K562 (cell line): ENCODE measurements at regions not wholly inside any gene's neighbourhood (a gene's known extent, or its start where the extent isn't known, plus 50 kb on each side); places are given as distances from the start of the nearest gene placed in this dataset.

Experiments
- ATAC-seq: fragments of 200-7000 bp; cut with Tn5 transposase; 3 replicates; pipeline ENCODE4 v1.9.1; 2020; ENCODE audit warnings: moderate library complexity
- BruUV-seq: library from RNA; stranded (reverse); fragments of 400-500 nt; replicated peaks from 2 replicates; lab custom pipeline; 2021; lab: Mats Ljungman, UMichigan
- CTCF ChIA-PET: fragments of 300-600 bp; formaldehyde crosslinking; extraction: SDS; loops from one replicate; lab custom pipeline; 2021; ENCODE audit warnings: low intra/inter-chr PET ratio; lab: Yijun Ruan, JAX
- POLR2A ChIA-PET: fragments of 300-600, 350-650 bp; sonication (Branson Sonifier 250); formaldehyde crosslinking; extraction: SDS; loops from one replicate; lab custom pipeline; 2021; ENCODE audit warnings: antibody characterized with exemption, inconsistent platforms; lab: Yijun Ruan, JAX
- DNase-seq, 4 experiments: peaks; one replicate each; pipeline versions ENCODE4 v3.0.0 to v3.0.0-alpha.2; 2011 to 2018; ENCODE audit warnings: low spot score in 3 of 4, mixed read lengths in 3 of 4; ENCODE audit errors: extremely low read depth in 1 of 4
- FAIRE-seq: peaks from 2 replicates; lab custom pipeline; 2011; peaks lifted over from hg19 to GRCh38; lab: Jason Lieb, UNC
- H2AFZ ChIP-seq: 2 replicates; pipeline ENCODE4 v1.6.0; 2011; ENCODE audit warnings: low read depth, low read length, control low read depth, inconsistent platforms
- H3K27ac ChIP-seq: fragments of 200-600 bp; 3 replicates; pipeline ENCODE4 v1.8.0; 2011; ENCODE audit warnings: low read depth, mild to moderate bottlenecking, control low read depth, inconsistent platforms, low read length, moderate library complexity, mixed read lengths; ENCODE audit errors: extremely low read depth
- H3K27me3 ChIP-seq, 2 experiments: fragments of 300-600 bp in 1 of 2; 2 replicates in 1 of 2; 3 replicates in 1 of 2; pipeline versions ENCODE4 v1.6.0 to v1.8.0; 2011; ENCODE audit warnings: inconsistent platforms in 2 of 2, low read length in 2 of 2, mild to moderate bottlenecking in 1 of 2, mixed read lengths in 1 of 2, moderate library complexity in 1 of 2; ENCODE audit not compliant: control insufficient read depth in 2 of 2, insufficient read depth in 2 of 2
- H3K36me3 ChIP-seq: fragments of 300-600 bp; 3 replicates; pipeline ENCODE4 v1.8.0; 2011; ENCODE audit warnings: mild to moderate bottlenecking, low read length, inconsistent platforms; ENCODE audit not compliant: control insufficient read depth, insufficient read depth
- H3K4me1 ChIP-seq, 2 experiments: fragments of 200-600 bp in 1 of 2; replicated peaks in 1 of 2; 2 replicates in 1 of 2; 3 replicates in 1 of 2; pipeline versions ENCODE4 v1.5.1 to v1.8.0; 2011; ENCODE audit warnings: inconsistent platforms in 2 of 2, low read length in 2 of 2, mild to moderate bottlenecking in 1 of 2, mixed read lengths in 1 of 2, moderate library complexity in 1 of 2; ENCODE audit not compliant: control insufficient read depth in 2 of 2, insufficient read depth in 2 of 2
- H3K4me2 ChIP-seq: 2 replicates; pipeline ENCODE4 v1.6.1; 2011; ENCODE audit warnings: low read length, control low read depth, inconsistent platforms, mixed read lengths; ENCODE audit not compliant: insufficient read depth
- H3K4me3 ChIP-seq: fragments of 200-600 bp; sonication (generic), shearing (Covaris generic); 2 replicates; pipeline ENCODE4 v1.5.1; 2016; ENCODE audit warnings: control low read depth, inconsistent platforms
- H3K79me2 ChIP-seq: fragments of 200-600 bp; 3 replicates; pipeline ENCODE4 v1.8.0; 2011; ENCODE audit warnings: low read length, inconsistent platforms; ENCODE audit not compliant: control insufficient read depth, insufficient read depth
- H3K9ac ChIP-seq, 2 experiments: 2 replicates each; pipeline versions ENCODE4 v1.6.0 to v1.6.1; 2011; ENCODE audit warnings: low read depth in 2 of 2, low read length in 2 of 2, control low read depth in 1 of 2, inconsistent platforms in 1 of 2, mild to moderate bottlenecking in 1 of 2, mixed read lengths in 1 of 2; ENCODE audit not compliant: insufficient read depth in 1 of 2
- H3K9me1 ChIP-seq: one replicate; pipeline ENCODE4 v1.6.0; 2011; ENCODE audit warnings: inconsistent platforms, mild to moderate bottlenecking, low read length, moderate library complexity; ENCODE audit not compliant: control insufficient read depth, insufficient read depth
- H3K9me3 ChIP-seq: replicated peaks from 2 replicates; pipeline ENCODE4 v1.5.1; 2011; ENCODE audit warnings: low read depth, low read length, inconsistent platforms; ENCODE audit not compliant: control insufficient read depth, insufficient read depth
- H4K20me1 ChIP-seq: replicated peaks from 2 replicates; pipeline ENCODE4 v1.6.1; 2011; ENCODE audit warnings: low read length, inconsistent platforms, mixed read lengths; ENCODE audit not compliant: control insufficient read depth, insufficient read depth
- EP400 ChIP-seq: fragments of 450-650 bp; IDR thresholded peaks from 2 replicates; pipeline ENCODE4 v1.6.1; 2017; ENCODE audit warnings: antibody characterized with exemption, mild to moderate bottlenecking, moderate library complexity
- FOXK1 ChIP-seq: sonication (generic); formaldehyde crosslinking; IDR thresholded peaks from 2 replicates; pipeline ENCODE4 v1.8.0; 2022; ENCODE audit warnings: missing genetic modification reagents, mild to moderate bottlenecking, borderline replicate concordance
- HMGN3 ChIP-seq: IDR thresholded peaks from 2 replicates; pipeline ENCODE4 v1.6.1; 2011; ENCODE audit warnings: borderline replicate concordance, low read depth, mild to moderate bottlenecking, mixed read lengths, low read length; ENCODE audit not compliant: insufficient read length; ENCODE audit errors: extremely low read depth
- HNRNPUL1 ChIP-seq: fragments of 200-400 bp; formaldehyde crosslinking; IDR thresholded peaks from 2 replicates; pipeline ENCODE4 v1.6.1; 2017; ENCODE audit warnings: low read length
- MAFF ChIP-seq: IDR thresholded peaks from 2 replicates; pipeline ENCODE4 v1.6.1; 2012; ENCODE audit warnings: low read length, improper control_type of control experiment
- OTX1 ChIP-seq: fragments of 450-650 bp; formaldehyde crosslinking; IDR thresholded peaks from 2 replicates; pipeline ENCODE4 v1.4.0; 2022; ENCODE audit warnings: mild to moderate bottlenecking
- RB1 ChIP-seq: fragments of 450-650 bp; IDR thresholded peaks from 2 replicates; pipeline ENCODE4 v1.6.1; 2017; ENCODE audit warnings: low read depth, mild to moderate bottlenecking
- SAP30 ChIP-seq: fragments of 200-600 bp; sonication (generic); IDR thresholded peaks from 2 replicates; pipeline ENCODE4 v1.6.1; 2012; ENCODE audit warnings: borderline replicate concordance, low read depth, mild to moderate bottlenecking, moderate library complexity, low read length, control low read depth, inconsistent platforms; ENCODE audit not compliant: insufficient read depth, poor library complexity, severe bottlenecking
- SMARCA5 ChIP-seq: fragments of 450-650 bp; IDR thresholded peaks from 2 replicates; pipeline ENCODE4 v1.6.1; 2016
- TCF7 ChIP-seq: sonication (generic); IDR thresholded peaks from 2 replicates; pipeline ENCODE4 v1.6.1; 2016; ENCODE audit warnings: antibody characterized with exemption, borderline replicate concordance
- ZNF57 ChIP-seq: fragments of 450-650 bp; formaldehyde crosslinking; IDR thresholded peaks from 2 replicates; pipeline ENCODE4 v1.4.0; 2020; ENCODE audit warnings: mild to moderate bottlenecking, moderate library complexity
- ZNF778 ChIP-seq: fragments of 450-650 bp; formaldehyde crosslinking; IDR thresholded peaks from 2 replicates; pipeline ENCODE4 v1.4.0; 2020; ENCODE audit warnings: mild to moderate bottlenecking, moderate library complexity
- WGBS: fragments of 100-300 bp; shearing (Covaris generic); methylation state at CpG from one replicate; pipeline ENCODE4 v1.1.6; 2016; ENCODE audit warnings: low coverage, mixed read lengths; ENCODE audit not compliant: insufficient coverage; ENCODE audit errors: missing lambda C conversion rate; 5-methylcytosine and 5-hydroxymethylcytosine counted together
- in situ Hi-C: fragments of 300-500 bp; cut with MboI; formaldehyde crosslinking; loops from 4 replicates; pipeline ENCODE4 v1.15.0; 2018; ENCODE audit warnings: inconsistent platforms, mixed read lengths
- intact Hi-C: fragments of 100-400 bp; cut with micrococcal nuclease; formaldehyde crosslinking; loops from 2 replicates; pipeline ENCODE4 v1.14.2; 2022
- TF ChIP-seq, protein P1 (sequence below): IDR thresholded peaks from 3 replicates; pipeline ENCODE4 v1.6.1; 2011; ENCODE audit warnings: borderline replicate concordance, mild to moderate bottlenecking, moderate library complexity; ENCODE audit not compliant: insufficient read length; ENCODE audit errors: extremely low read depth
- TF ChIP-seq, protein P2 (sequence below): sonication (generic); IDR thresholded peaks from 2 replicates; pipeline ENCODE4 v1.6.1; 2016
- TF ChIP-seq, protein P3 (sequence below): fragments of 250-450 bp; sonication (Bioruptor Pico); IDR thresholded peaks from 2 replicates; pipeline ENCODE4 v1.8.0; 2022; ENCODE audit warnings: inconsistent platforms
- TF ChIP-seq, protein P4 (sequence below): fragments of 450-650 bp; conservative IDR thresholded peaks from 2 replicates; pipeline ENCODE4 v1.6.1; 2016; ENCODE audit warnings: missing genetic modification characterization, low read depth, mild to moderate bottlenecking, control low read depth, missing compliant biosample characterization

DNA sequence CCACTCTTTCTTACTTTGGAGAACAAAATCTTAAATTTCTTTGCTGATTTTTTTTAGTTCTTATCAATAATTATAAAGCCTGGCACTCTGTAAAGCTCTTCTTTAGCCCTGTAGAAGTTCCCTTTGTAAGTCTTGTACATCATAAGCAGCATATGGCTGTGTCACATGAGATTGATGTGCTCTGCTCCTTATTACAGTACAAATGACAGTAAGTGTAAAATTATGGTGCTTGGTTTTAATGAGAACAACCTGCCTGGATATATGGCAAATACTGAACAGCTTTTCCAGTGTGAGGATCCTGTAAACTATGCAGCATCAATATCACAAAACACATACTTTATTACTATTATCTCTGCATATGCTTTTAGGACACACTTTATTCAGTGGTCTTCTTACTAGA, 145.9 kb upstream of the GNPDA2 start (continued):
- TF ChIP-seq HMGN3 (no peak), SMARCA5 (no peak)

DNA sequence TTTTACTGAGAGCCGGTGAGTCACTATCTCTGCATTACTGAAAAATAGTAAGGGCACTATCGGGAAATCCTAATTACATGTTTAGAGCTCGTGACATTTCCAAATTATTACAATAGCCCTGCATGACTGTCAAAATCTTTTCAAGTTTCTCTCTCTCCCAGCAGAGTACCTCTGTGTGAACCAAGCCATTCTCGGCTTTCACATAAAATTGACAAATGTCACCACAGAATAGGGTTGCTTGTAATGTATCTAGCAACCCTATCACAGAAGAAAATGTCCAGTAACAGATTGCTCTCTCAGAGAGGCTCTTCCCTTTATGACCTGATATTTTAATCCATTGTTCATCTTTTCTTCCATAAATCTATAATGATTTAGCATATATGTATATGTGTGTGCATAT, 144.8 kb upstream of the GNPDA2 start:
- H4K20me1 ChIP-seq = no peaks in the 10 kb centered on the region
- no peaks in the 10 kb centered on the region for H3K4me1 ChIP-seq
- no peak overlapping the region for H3K27ac ChIP-seq
- no peaks in the 10 kb centered on the region for H3K9me1 ChIP-seq
- no peak overlapping the region for H3K9ac ChIP-seq
- no peaks in the 10 kb centered on the region for H3K27me3 ChIP-seq
- H3K9me3 ChIP-seq = no peaks in the 10 kb centered on the region
- no TSS peak for BruUV-seq
- no peak overlapping the region for H3K4me3 ChIP-seq
- no peaks in the 10 kb centered on the region for H3K79me2 ChIP-seq
- H3K4me2 ChIP-seq = no peak overlapping the region
- in situ Hi-C loops = no loop called here
- intact Hi-C loops = no loop called here
- 0% methylated on average over 3 of the region's 4 CpGs for WGBS
- H3K36me3 ChIP-seq = no peaks in the 10 kb centered on the region
- no peak for DNase-seq
- no peak for ATAC-seq
- ChIA-PET CTCF (no interaction called here), POLR2A (no interaction called here)
- H2AFZ ChIP-seq = no peak overlapping the region
- no peak for FAIRE-seq
- TF ChIP-seq OTX1 (CRISPR knock-in tag) = no peak
- TF ChIP-seq TCF7 = no peak
- TF ChIP-seq, protein P1, sequence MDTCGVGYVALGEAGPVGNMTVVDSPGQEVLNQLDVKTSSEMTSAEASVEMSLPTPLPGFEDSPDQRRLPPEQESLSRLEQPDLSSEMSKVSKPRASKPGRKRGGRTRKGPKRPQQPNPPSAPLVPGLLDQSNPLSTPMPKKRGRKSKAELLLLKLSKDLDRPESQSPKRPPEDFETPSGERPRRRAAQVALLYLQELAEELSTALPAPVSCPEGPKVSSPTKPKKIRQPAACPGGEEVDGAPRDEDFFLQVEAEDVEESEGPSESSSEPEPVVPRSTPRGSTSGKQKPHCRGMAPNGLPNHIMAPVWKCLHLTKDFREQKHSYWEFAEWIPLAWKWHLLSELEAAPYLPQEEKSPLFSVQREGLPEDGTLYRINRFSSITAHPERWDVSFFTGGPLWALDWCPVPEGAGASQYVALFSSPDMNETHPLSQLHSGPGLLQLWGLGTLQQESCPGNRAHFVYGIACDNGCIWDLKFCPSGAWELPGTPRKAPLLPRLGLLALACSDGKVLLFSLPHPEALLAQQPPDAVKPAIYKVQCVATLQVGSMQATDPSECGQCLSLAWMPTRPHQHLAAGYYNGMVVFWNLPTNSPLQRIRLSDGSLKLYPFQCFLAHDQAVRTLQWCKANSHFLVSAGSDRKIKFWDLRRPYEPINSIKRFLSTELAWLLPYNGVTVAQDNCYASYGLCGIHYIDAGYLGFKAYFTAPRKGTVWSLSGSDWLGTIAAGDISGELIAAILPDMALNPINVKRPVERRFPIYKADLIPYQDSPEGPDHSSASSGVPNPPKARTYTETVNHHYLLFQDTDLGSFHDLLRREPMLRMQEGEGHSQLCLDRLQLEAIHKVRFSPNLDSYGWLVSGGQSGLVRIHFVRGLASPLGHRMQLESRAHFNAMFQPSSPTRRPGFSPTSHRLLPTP = no peak
- no peak for TF ChIP-seq HNRNPUL1
- no peak for TF ChIP-seq FOXK1 (CRISPR knock-in tag)
- no peak for TF ChIP-seq SAP30
- no peak for TF ChIP-seq ZNF778 (CRISPR knock-in tag)
- no peak for TF ChIP-seq ZNF57
- no peak for TF ChIP-seq RB1
- TF ChIP-seq EP400 = no peak
- TF ChIP-seq, protein P2, sequence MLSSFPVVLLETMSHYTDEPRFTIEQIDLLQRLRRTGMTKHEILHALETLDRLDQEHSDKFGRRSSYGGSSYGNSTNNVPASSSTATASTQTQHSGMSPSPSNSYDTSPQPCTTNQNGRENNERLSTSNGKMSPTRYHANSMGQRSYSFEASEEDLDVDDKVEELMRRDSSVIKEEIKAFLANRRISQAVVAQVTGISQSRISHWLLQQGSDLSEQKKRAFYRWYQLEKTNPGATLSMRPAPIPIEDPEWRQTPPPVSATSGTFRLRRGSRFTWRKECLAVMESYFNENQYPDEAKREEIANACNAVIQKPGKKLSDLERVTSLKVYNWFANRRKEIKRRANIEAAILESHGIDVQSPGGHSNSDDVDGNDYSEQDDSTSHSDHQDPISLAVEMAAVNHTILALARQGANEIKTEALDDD = no peak
- TF ChIP-seq, protein P3, sequence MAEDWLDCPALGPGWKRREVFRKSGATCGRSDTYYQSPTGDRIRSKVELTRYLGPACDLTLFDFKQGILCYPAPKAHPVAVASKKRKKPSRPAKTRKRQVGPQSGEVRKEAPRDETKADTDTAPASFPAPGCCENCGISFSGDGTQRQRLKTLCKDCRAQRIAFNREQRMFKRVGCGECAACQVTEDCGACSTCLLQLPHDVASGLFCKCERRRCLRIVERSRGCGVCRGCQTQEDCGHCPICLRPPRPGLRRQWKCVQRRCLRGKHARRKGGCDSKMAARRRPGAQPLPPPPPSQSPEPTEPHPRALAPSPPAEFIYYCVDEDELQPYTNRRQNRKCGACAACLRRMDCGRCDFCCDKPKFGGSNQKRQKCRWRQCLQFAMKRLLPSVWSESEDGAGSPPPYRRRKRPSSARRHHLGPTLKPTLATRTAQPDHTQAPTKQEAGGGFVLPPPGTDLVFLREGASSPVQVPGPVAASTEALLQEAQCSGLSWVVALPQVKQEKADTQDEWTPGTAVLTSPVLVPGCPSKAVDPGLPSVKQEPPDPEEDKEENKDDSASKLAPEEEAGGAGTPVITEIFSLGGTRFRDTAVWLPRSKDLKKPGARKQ (CRISPR knock-in tag) = no peak
- TF ChIP-seq, protein P4, sequence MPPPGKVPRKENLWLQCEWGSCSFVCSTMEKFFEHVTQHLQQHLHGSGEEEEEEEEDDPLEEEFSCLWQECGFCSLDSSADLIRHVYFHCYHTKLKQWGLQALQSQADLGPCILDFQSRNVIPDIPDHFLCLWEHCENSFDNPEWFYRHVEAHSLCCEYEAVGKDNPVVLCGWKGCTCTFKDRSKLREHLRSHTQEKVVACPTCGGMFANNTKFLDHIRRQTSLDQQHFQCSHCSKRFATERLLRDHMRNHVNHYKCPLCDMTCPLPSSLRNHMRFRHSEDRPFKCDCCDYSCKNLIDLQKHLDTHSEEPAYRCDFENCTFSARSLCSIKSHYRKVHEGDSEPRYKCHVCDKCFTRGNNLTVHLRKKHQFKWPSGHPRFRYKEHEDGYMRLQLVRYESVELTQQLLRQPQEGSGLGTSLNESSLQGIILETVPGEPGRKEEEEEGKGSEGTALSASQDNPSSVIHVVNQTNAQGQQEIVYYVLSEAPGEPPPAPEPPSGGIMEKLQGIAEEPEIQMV (tag) = no peak
- TF ChIP-seq MAFF = no peak
